SK-N-MC (cell line): ENCODE measurements at regions not wholly inside any gene's neighbourhood (a gene's known extent, or its start where the extent isn't known, plus 50 kb on each side); places are given as distances from the start of the nearest gene placed in this dataset.

Source experiments
- EZH2 ChIP-seq: fragments of 200-600 bp; sonication (generic); IDR thresholded peaks from one replicate; pipeline ENCODE4 v1.6.1; 2017; ENCODE audit warnings: antibody characterized with exemption
- POLR2AphosphoS5 ChIP-seq: IDR thresholded peaks from 2 replicates; pipeline ENCODE4 v1.6.1; 2012; ENCODE audit warnings: mild to moderate bottlenecking, low read depth, low read length, borderline replicate concordance

DNA sequence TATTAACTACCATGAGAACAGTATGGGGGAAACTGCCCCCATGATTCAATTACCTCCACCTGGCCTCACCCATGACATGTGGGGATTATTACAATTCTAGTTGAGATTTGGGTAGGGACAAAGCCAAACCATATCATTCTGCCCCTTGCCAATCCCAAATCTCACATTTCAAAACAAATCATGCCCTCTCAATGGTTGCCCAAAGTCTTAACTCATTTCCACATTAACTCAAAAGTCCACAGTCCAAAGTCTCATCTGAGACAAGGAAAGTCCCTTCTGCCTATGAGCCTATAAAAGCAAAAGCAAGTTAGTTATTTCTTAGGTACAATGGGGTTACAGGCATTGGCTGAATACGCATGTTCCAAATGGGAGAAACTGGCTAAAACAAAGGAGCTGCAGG lies 180.7 kb upstream of the CDH12 start:
- TF ChIP-seq EZH2 (no peak), POLR2AphosphoS5 (no peak)
